Kidney (tissue), 13 donors: ENCODE measurements at regions not wholly inside any gene's neighbourhood (a gene's known extent, or its start where the extent isn't known, plus 50 kb on each side); places are given as distances from the start of the nearest gene placed in this dataset.

Experiments
- DNase-seq, 5 donors: peaks; one replicate each; pipeline ENCODE4 v3.0.0-alpha.2; 2013 to 2020
- FAIRE-seq: peaks from 2 replicates; lab custom pipeline; 2012; peaks lifted over from hg19 to GRCh38; lab: Jason Lieb, UNC
- H3K27ac ChIP-seq, 2 donors: one replicate each; pipeline ENCODE4 v1.7.0; 2013; ENCODE audit warnings: low read depth in 2 of 2, low read length in 2 of 2, inconsistent platforms in 1 of 2
- H3K27me3 ChIP-seq: one replicate; pipeline ENCODE4 v1.7.1; 2013; ENCODE audit warnings: low read length, inconsistent platforms; ENCODE audit not compliant: control insufficient read depth, insufficient read depth
- H3K36me3 ChIP-seq, 3 donors: one replicate each; pipeline versions ENCODE4 v1.7.0 to v1.7.1; 2013; ENCODE audit warnings: low read length in 3 of 3, control low read depth in 1 of 3, inconsistent platforms in 1 of 3; ENCODE audit not compliant: insufficient read depth in 3 of 3, control insufficient read depth in 2 of 3
- H3K4me1 ChIP-seq, 3 donors: one replicate each; pipeline versions ENCODE4 v1.7.0 to v1.7.1; 2013; ENCODE audit warnings: low read length in 3 of 3, inconsistent platforms in 1 of 3, low read depth in 1 of 3; ENCODE audit not compliant: control insufficient read depth in 2 of 3, insufficient read depth in 2 of 3
- H3K4me3 ChIP-seq, 3 donors: one replicate each; pipeline versions ENCODE4 v1.7.0 to v1.8.1; 2013; ENCODE audit warnings: low read length in 3 of 3, control low read depth in 1 of 3, inconsistent platforms in 1 of 3
- H3K9ac ChIP-seq, 3 donors: one replicate each; pipeline versions ENCODE4 v1.7.0 to v1.7.1; 2013; ENCODE audit warnings: low read length in 3 of 3, control low read depth in 1 of 3, inconsistent platforms in 1 of 3
- H3K9me3 ChIP-seq, 3 donors: one replicate each; pipeline versions ENCODE4 v1.7.0 to v1.7.1; 2013; ENCODE audit warnings: low read length in 3 of 3, control low read depth in 1 of 3, inconsistent platforms in 1 of 3; ENCODE audit not compliant: control insufficient read depth in 2 of 3, insufficient read depth in 1 of 3
- intact Hi-C: fragments of 100-400 bp; cut with DNase I; formaldehyde crosslinking; loops from one replicate; pipeline ENCODE4 v1.11.1; 2022
- TF ChIP-seq, protein P1 (sequence below): IDR thresholded peaks from 3 replicates; pipeline ENCODE4 v1.5.1; 2012; ENCODE audit warnings: mild to moderate bottlenecking, moderate library complexity, borderline replicate concordance; ENCODE audit not compliant: insufficient read depth; ENCODE audit errors: extremely low read depth
- donor health status: control.
- donor health status: control.
- donor health status: control.
- donor health status: control.
- donor health status: control.
- donor health status: DM: yes; HTN: yes; CAD: no.
- donor health status: Normal renal cell carcinoma (clear cell type).

DNA sequence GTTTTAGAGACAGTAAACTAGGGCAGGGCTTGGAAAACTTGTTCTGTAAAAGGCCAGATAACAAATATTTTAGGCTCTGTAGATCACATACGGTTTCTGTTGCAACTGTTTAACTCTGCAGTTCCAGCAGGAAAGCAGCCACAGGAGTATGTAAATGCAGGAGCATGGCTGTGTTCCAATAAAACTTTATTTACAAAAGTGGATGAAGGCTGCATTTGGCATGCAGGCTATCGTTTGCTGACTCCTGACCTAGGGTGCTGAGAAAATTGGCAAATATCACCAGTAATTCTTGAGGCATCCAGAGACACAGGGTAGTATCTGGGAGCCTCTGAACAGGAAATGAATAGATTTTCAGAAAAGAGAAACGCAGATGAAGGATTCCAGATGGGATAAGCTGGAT is 274.0 kb downstream of the MAF start:
- FAIRE-seq, result no peak
- no peaks in the 10 kb centered on the region for H3K4me1 ChIP-seq
- H3K9ac ChIP-seq, result no peak overlapping the region
- H3K9me3 ChIP-seq, result no peaks in the 10 kb centered on the region
- no peak overlapping the region for H3K27ac ChIP-seq
- H3K4me3 ChIP-seq, result no peak overlapping the region
- no peaks in the 10 kb centered on the region for H3K36me3 ChIP-seq
- TF ChIP-seq, protein P1, sequence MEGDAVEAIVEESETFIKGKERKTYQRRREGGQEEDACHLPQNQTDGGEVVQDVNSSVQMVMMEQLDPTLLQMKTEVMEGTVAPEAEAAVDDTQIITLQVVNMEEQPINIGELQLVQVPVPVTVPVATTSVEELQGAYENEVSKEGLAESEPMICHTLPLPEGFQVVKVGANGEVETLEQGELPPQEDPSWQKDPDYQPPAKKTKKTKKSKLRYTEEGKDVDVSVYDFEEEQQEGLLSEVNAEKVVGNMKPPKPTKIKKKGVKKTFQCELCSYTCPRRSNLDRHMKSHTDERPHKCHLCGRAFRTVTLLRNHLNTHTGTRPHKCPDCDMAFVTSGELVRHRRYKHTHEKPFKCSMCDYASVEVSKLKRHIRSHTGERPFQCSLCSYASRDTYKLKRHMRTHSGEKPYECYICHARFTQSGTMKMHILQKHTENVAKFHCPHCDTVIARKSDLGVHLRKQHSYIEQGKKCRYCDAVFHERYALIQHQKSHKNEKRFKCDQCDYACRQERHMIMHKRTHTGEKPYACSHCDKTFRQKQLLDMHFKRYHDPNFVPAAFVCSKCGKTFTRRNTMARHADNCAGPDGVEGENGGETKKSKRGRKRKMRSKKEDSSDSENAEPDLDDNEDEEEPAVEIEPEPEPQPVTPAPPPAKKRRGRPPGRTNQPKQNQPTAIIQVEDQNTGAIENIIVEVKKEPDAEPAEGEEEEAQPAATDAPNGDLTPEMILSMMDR, result no peak
- DNase-seq, result no peak
- intact Hi-C loops, result no loop called here
- H3K27me3 ChIP-seq, result no peaks in the 10 kb centered on the region

DNA sequence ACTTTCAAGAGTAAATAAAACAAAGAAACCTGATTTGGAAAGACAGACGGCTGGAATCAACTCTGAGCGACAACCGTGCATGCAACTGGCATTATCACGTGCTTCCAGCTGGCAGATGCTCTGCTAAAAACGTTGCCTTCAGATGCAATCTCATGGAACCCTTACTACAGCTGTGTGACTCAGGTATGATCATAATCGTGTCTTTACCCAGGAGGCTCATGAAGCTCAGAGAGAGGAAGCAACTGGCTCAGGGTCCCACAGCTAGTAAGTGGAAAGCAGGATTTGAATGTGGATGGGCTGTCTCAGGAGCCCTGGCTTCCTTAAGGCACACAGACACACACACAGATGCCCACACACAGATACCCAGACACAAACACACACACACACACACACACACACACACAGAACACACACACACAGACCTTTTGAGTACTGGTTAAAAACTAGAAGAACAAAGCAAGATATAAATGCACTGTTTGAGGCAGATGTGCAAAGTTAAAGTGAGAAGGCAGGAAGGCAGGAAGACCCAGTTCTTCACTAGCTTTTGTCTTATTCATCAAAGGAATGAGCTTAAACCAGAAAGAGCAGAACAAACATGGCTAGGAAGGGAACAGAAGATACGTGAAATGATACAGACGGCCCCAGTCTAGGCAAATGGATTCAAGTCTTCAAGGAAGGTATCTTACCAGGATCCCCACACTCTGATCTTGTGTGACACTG is 275.2 kb downstream of the MAF start:
- Histone ChIP-seq H3K27ac (no peak overlapping the region), H3K9me3 (no peaks in the 10 kb centered on the region), H3K36me3 (no peaks in the 10 kb centered on the region), H3K4me3 (no peak overlapping the region), H3K9ac (no peak overlapping the region), H3K27me3 (no peaks in the 10 kb centered on the region), H3K4me1 (no peaks in the 10 kb centered on the region)
- TF ChIP-seq, protein P1, result no peak
- DNase-seq, result no peak
- FAIRE-seq, result no peak
- intact Hi-C loops, result no loop called here

DNA sequence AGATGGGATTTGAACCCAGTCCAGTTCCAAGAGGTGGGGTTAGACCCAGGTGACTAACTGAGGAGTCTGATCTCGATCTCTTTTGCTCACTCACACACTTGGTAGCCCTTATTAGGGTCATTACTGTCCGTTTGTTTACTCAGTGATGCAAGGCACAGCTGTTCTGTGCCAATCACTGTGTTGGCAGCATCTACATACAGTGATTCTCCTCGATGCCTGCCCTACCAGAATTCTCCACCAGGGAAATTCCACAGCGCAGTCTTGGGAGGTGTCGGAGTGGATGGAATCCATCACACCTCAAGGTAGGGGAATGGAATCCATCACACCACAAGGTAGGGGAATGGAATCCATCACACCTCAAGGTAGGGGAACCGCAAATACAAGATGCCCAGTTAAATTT is 279.6 kb downstream of the MAF start:
- no peak for DNase-seq
- Histone ChIP-seq H3K9ac (no peak overlapping the region), H3K36me3 (no peaks in the 10 kb centered on the region), H3K4me1 (no peaks in the 10 kb centered on the region), H3K4me3 (no peak overlapping the region), H3K27me3 (no peaks in the 10 kb centered on the region), H3K9me3 (no peaks in the 10 kb centered on the region), H3K27ac (no peak overlapping the region)
- intact Hi-C loops, result no loop called here
- no peak for FAIRE-seq
- TF ChIP-seq, protein P1, result no peak
